LNCAP (cell line): ENCODE measurements at regions not wholly inside any gene's neighbourhood (a gene's known extent, or its start where the extent isn't known, plus 50 kb on each side); places are given as distances from the start of the nearest gene placed in this dataset.

Experiments
- TF ChIP-seq, protein P1 (sequence below): fragments of 450-650 bp; IDR thresholded peaks from 2 replicates; pipeline ENCODE4 v1.5.1; 2017; ENCODE audit warnings: mild to moderate bottlenecking

DNA sequence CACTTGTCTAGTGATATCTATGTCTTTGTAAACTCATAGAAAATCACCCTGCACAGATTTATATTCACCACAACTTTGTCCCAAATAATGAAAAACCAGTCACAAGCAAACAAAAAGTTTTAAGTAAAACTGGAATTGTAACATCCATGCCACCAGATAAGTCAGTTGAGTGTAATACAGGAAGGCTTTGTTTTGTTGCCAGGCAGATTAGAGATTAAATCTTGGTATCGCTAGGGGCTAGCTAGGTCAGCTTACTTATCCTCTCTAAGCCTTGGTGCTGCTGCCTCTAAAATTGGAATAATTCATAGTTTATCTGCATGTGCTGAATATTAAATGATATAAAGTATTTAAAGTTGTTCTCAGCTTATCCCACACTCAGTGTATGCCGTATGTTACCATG lies 1062.5 kb downstream of the CDH9 start:
- TF ChIP-seq, protein P1, sequence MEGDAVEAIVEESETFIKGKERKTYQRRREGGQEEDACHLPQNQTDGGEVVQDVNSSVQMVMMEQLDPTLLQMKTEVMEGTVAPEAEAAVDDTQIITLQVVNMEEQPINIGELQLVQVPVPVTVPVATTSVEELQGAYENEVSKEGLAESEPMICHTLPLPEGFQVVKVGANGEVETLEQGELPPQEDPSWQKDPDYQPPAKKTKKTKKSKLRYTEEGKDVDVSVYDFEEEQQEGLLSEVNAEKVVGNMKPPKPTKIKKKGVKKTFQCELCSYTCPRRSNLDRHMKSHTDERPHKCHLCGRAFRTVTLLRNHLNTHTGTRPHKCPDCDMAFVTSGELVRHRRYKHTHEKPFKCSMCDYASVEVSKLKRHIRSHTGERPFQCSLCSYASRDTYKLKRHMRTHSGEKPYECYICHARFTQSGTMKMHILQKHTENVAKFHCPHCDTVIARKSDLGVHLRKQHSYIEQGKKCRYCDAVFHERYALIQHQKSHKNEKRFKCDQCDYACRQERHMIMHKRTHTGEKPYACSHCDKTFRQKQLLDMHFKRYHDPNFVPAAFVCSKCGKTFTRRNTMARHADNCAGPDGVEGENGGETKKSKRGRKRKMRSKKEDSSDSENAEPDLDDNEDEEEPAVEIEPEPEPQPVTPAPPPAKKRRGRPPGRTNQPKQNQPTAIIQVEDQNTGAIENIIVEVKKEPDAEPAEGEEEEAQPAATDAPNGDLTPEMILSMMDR = no peak

DNA sequence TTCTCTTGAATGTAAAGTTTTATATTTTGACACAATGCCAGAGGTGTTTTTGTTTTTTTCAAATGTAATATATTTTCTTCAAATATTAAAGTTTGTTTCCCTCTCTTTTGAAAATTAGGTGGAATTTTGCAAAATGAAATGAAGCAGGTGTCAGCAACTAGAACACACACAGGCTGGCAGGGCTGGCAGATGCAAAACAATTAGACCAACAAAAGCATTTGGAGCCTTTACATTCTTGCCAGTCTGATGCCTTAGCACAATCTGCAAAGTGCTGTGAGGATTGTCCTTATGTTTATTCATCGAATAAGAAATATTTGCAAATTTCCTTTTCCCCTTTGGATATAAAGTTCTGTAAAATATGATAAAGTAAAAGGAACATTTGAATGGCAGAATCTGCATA lies 1063.9 kb downstream of the CDH9 start:
- TF ChIP-seq, protein P1 = no peak

DNA sequence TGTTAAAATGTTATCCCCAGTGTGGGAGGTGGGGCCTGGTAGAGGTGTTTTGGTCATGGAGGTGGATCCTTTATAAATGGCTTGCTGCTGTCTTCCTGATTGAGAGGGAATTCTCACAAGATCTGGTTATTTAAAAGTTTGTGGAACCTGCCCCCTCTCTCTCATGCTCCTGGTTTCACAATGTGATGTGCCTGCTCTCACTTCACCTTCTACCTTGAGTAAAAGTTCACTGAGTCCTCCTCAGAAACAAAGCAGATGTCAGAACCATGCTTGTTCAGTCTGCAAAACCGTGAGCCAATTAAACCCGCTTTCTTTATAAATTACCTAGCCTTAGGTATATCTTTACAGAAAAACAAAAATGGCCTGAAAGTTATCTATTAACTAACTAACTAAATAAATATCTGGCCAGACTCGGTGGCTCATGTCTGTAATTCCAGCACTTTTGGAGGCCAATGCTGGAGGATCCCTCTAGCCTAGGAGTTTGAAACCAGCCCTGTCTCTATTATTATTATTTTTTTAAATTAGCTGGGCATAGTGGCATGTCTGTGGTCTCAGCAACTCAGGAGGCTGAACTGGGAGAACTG lies 1067.4 kb downstream of the CDH9 start:
- TF ChIP-seq, protein P1 = no peak

DNA sequence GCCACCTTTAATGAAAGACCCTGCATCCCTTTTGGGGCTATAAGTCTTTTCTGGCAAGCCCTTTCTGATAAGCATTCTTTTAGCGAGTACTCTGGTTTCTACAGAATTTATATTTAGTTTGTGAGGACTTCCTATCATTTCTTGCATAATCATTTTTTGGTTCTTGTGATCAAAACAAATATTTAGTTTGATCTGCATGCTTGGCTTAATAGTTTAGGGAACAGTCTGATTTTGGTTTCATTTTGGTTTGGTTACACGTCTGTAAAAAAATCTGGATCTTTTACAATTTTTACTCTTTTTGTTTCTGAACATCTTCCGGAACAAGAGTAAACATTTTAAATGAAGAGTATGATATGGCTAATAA lies 1074.4 kb downstream of the CDH9 start:
- TF ChIP-seq, protein P1 = no peak

DNA sequence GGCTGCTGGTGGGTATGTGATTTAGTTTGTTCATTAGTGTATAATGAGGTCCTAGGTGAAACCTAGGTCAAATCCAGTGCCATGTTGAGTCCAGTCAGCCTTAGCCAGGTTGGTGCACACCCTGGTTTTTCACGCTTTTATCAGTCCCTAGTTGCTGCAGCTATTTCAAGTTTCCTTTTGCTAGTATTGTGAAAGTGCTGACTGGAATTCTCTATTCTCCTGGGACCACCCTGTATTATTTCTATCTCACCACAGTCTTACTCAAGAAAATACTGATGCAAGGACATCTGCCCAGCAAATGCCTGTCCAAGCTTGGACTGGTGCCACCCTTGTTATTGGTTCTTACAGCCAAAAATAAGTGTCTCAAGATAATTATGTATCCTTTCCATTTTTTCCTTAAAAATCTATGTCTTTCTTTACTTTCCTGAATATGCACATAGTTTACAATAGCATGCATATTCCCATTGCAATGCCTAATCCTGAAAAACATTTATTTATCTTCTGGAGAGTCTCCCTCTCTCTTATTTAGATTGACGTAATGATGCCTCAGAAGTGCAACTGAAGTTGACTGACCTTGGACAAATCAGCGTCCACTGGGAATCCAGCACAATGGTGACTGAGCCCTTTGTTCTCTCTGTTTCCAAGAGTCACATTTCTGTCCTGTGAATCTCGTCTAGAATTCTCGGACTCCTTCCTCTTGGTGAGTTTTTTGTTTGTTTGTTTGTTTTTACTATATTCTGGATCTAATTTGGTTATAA lies 1075.0 kb downstream of the CDH9 start:
- TF ChIP-seq, protein P1 = no peak

DNA sequence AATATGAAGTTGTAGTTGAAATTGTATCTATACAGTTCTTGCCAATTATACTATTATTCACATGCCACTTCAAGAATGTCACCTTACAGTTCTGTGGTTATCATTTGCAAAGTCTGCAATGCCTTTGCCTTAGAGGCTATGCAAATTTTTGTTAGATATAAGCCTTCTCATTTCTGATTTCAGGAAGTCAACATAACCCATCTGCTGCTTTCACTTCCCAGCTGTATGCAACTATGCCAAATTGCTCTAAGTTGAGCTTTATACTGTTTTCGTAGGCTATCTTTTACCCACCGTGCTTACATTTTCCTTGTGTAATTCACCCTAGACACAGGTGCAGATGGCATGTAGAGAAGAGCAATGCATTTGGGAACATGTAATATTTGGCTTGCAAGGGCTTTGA lies 1083.0 kb downstream of the CDH9 start:
- TF ChIP-seq, protein P1 = no peak

DNA sequence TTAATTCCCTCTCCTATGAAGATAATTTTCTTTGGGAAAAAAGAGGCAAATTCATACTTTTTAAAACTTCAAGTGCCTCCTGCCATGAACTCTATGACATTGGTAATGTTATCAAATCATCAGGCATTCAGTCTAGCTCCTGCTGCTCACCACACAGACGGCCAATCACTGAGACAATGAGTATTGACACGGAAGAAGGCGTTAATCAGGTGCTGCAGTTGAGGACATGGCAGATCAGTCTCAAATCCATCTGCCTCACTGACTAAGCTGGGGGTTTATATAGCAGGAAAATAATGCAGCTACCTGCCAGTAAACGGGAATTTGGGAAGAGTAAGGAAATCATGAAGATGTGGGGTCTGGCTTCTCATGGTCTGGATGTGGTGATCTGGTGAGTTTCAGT lies 1087.7 kb downstream of the CDH9 start:
- TF ChIP-seq, protein P1 = no peak

DNA sequence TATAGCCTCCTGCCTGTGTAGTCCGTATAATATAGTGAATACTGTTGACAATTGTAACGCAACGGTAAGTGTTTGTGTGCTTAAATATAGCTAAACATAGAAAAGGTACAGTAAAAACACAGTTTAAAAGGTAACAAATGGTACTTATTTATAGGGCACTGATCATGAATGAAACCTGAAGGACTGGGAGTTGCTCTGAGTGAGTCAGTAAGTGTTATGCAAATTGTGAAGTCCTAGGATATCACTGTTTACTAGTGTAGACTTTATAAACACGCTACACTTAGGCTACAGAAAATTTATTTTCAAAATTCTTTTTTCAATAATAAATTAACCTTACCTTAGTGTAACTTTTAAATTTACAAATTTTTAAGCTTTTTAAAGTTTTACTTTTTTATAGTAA lies 1090.1 kb downstream of the CDH9 start:
- TF ChIP-seq, protein P1 = no peak
